Spinal cord (tissue), 9 donors: ENCODE measurements at regions not wholly inside any gene's neighbourhood (a gene's known extent, or its start where the extent isn't known, plus 50 kb on each side); places are given as distances from the start of the nearest gene placed in this dataset.

Experiments
- DNase-seq, 6 donors: peaks; one replicate each; pipeline versions ENCODE4 v3.0.0 to v3.0.0-alpha.2; 2013 to 2015; ENCODE audit warnings: low spot score in 6 of 6, low read depth in 4 of 6
- H3K27ac ChIP-seq: one replicate; pipeline ENCODE4 v1.5.1; 2013; ENCODE audit warnings: low read depth, low read length, control low read depth
- H3K27me3 ChIP-seq: one replicate; pipeline ENCODE4 v1.6.1; 2013; ENCODE audit warnings: low read length; ENCODE audit not compliant: control insufficient read depth, insufficient read depth
- H3K36me3 ChIP-seq: one replicate; pipeline ENCODE4 v1.6.1; 2013; ENCODE audit warnings: low read length; ENCODE audit not compliant: control insufficient read depth, insufficient read depth
- H3K4me1 ChIP-seq: one replicate; pipeline ENCODE4 v1.6.1; 2013; ENCODE audit warnings: low read length; ENCODE audit not compliant: control insufficient read depth, insufficient read depth
- H3K4me3 ChIP-seq: one replicate; pipeline ENCODE4 v1.5.1; 2013; ENCODE audit warnings: low read depth, low read length, control low read depth
- H3K9me3 ChIP-seq: one replicate; pipeline ENCODE4 v1.6.1; 2013; ENCODE audit warnings: low read length; ENCODE audit not compliant: control insufficient read depth, insufficient read depth
- WGBS: methylation state at CpG from one replicate; pipeline ENCODE4 v1.1.5; 2013; ENCODE audit warnings: missing lambda C conversion rate; ENCODE audit not compliant: insufficient coverage; 5-methylcytosine and 5-hydroxymethylcytosine counted together
- donor health status: healthy.

DNA sequence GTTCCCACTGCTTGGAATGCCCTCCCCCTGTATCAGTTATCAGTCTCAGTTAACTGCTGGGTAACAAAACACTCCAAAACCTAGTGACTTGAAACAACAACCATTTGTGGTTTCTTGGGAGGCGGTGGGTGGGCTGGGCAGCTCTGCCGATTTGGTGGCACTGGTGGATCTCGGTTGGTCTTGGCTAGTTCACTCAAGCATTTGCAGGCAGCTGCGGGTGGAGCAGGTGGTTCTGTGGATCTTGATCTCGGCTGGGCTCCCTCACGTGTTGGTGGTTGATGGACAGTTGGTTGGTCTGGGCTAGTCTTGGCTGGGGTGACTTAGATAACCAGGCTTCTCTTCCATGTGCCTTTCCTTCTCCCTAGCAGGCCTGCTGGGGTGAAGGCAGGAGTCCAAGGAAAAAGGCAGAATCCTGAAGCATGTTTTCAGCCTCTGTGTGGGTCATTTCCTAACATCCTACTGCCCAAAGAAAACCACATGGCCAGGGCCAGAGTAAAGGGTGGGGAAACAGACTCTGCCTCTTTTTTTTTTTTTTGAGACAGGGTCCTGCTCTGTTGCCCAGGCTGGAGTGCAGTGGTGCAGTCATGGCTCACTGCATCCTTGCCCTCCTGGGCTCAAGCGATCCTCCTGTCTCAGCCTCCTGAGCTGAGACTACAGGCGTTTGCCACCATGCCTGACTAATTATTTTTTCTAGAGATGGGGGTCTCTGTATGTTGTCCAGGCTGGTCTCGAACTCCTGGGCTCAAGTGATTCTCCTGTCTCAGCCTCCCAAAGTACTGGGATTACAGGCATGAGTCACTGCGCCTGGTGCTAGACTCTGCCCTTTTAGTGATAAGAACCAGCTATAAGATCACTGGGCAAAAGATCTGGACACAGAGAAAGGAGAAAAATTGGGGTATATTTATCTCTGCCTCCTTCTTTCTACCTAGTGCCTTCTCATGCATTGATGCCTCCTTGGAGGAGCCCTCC is 183.7 kb downstream of the RGS3 start:
- Histone ChIP-seq H3K36me3 (no peaks in the 10 kb centered on the region), H3K27me3 (peaks cover 18% of the 10 kb centered on the region), H3K27ac (no peak overlapping the region), H3K4me3 (no peak overlapping the region), H3K4me1 (peaks cover 26% of the 10 kb centered on the region), H3K9me3 (no peaks in the 10 kb centered on the region)
- no peak for DNase-seq
- 98% methylated on average over 9 of the region's 10 CpGs for WGBS

DNA sequence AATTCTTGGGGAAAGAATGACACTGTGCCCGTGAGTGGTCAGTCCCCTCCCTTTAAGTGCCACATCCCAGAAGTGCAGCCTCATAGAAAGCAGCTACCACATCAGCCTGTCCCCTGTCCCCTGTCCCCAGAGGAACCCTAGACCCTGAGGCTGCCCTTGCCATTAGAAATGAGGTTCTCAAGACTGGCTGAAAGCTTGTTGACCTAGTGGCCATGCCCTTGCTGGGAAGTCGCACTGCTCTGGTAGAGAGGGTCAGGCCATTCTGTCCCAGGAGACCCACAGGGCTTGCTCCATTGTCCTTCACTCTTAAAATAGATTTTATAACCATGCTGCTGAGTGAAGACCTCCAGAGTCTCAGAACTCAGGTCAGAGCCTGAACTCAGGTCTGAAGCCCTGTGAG is 184.5 kb downstream of the RGS3 start:
- WGBS = 100% methylated on average over 1 of the region's 2 CpGs
- H3K4me1 ChIP-seq = peaks cover 26% of the 10 kb centered on the region
- H3K27ac ChIP-seq = no peak overlapping the region
- no peak for DNase-seq
- H3K36me3 ChIP-seq = no peaks in the 10 kb centered on the region
- H3K4me3 ChIP-seq = no peak overlapping the region
- no peaks in the 10 kb centered on the region for H3K9me3 ChIP-seq
- H3K27me3 ChIP-seq = peaks cover 18% of the 10 kb centered on the region

DNA sequence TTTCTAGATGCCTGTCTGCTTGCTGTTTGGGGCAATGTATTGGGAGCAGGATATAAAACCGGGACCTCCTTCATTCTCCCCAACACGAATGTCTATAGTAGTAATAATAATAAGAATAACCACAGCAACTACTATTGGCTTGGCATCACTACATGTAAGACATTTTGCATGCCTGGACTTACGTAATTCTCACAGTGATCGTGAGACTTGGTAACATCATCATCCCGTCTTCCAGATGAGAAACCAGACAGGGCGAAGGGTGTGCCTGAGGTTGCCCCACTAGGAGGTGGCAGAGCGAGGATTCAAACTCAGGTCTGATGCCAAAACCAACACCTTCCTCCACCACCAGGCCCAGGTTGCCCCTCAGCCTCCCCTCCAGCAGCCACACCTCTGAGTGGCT is 185.1 kb downstream of the RGS3 start:
- H3K9me3 ChIP-seq = no peaks in the 10 kb centered on the region
- WGBS = 96% methylated on average over 4 of the region's 7 CpGs
- H3K27ac ChIP-seq = no peak overlapping the region
- DNase-seq = no peak
- H3K4me1 ChIP-seq = peaks cover 26% of the 10 kb centered on the region
- H3K36me3 ChIP-seq = no peaks in the 10 kb centered on the region
- no peak overlapping the region for H3K4me3 ChIP-seq
- H3K27me3 ChIP-seq = peaks cover 18% of the 10 kb centered on the region

DNA sequence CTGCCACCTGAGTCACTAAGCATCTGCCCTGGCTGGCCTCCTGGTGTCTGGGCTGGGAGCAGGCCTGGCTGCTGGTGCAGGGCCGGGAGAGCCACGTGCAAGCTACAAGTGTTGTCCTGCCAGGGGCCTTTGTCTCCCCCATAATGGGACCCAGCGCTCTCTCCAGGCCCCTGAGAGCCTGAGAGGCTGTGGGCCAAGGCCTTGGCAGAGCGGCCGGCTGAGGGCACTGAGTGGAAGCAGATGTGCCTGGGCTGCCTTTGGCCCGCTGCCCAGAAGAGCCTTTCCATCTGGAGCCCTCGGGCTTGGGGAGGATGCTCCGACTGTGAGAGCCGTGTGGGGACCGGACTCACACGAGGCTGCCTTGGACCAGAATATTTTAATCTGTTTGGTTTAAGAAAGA is 185.5 kb downstream of the RGS3 start:
- H3K27ac ChIP-seq = peak overlapping the region; percentile 13
- H3K4me3 ChIP-seq = no peak overlapping the region
- H3K4me1 ChIP-seq = peaks cover 26% of the 10 kb centered on the region
- DNase-seq = peak; percentile 24 to 94 (median 73)
- WGBS = 26% methylated on average over 9 of the region's 11 CpGs
- peaks cover 18% of the 10 kb centered on the region for H3K27me3 ChIP-seq
- no peaks in the 10 kb centered on the region for H3K9me3 ChIP-seq
- H3K36me3 ChIP-seq = no peaks in the 10 kb centered on the region

DNA sequence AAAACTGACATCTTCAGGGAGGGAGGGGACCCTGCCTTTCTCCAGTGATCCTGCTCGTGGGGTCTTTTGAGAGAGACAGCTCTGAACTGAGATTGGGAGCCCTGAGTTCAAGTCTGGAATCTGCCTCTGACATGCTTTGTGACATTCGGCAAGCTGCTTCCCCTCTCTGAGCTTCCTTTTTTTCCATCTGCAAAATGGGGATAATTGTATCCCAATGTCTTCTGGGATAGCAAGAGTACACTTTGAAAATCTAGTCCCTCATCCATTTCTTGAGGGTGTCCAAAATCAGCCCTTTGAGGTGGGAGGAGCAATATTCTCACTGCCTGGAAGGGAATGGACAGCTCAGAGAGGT is 186.3 kb downstream of the RGS3 start:
- peaks cover 18% of the 10 kb centered on the region for H3K27me3 ChIP-seq
- H3K27ac ChIP-seq = no peak overlapping the region
- H3K9me3 ChIP-seq = no peaks in the 10 kb centered on the region
- no peak overlapping the region for H3K4me3 ChIP-seq
- no peak for DNase-seq
- peaks cover 34% of the 10 kb centered on the region for H3K4me1 ChIP-seq
- WGBS = 40% methylated on average over 1 of the region's 2 CpGs
- no peaks in the 10 kb centered on the region for H3K36me3 ChIP-seq

DNA sequence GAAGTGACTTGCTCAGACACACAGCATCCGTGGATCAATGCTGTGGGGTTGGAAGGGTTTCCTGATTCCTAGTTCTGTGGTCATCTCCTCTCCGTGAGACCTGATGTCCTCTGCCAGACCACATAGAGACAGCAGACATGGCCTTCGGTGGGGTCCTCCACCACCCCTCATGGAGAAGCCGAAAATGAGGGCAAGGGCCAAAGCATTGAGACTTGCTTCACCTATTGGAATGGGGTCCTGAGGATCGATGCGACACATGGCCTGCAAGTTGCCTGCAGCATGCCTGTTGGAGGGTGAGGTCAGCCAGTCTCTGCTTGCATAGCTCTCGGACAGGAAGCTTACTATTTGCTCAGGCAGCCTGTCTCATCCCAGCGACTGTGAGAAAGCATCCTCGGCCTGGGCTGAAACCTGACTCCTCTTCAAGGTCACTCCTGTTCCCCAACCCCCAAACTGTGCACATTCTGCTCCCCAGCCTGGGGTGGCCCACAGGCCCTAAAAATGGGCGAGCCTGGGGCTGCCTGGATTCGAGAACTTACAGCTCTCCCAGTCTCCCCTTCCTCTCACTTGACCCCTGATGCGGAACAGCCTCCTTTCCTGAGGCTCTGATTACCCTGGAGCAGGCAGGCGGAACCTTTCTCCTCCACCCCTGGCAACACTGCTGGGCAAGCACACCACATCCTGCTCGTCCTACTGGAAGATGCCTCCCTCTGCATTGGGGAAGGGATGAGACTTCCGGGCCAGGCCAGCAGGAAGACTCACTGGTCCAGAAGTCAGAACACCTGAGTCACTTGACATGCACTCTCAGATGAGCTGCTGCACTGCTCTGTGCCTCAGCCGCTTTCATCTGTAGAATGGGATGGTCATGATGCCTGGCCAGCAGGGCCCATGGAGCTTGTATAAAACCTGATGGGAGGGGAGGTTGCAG is 186.9 kb downstream of the RGS3 start:
- H3K27ac ChIP-seq = no peak overlapping the region
- DNase-seq = no peak

DNA sequence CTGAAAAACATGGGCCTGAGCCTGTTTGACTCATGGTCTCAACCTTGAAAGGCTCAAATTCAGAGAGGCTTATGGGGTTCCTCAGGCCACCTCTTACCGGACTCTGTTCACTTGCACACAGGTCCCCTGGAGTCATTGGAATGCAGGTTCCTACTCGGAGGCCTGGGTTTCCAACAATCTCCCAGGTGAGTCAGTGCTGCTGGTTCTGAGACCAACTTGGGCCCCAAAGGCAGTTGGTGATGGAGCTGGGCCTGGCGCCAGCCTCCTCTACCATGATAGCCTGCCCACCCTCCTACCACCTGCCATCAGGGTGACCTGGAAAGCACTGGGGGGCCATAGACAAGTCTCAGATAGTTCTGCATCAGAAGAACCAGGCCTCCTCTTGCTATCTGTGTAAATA is 188.4 kb downstream of the RGS3 start:
- H3K9me3 ChIP-seq = no peaks in the 10 kb centered on the region
- WGBS = 94% methylated on average over 2 of the region's 3 CpGs
- peaks cover 1% of the 10 kb centered on the region for H3K27me3 ChIP-seq
- H3K4me3 ChIP-seq = no peak overlapping the region
- H3K4me1 ChIP-seq = peaks cover 40% of the 10 kb centered on the region
- no peaks in the 10 kb centered on the region for H3K36me3 ChIP-seq
- no peak overlapping the region for H3K27ac ChIP-seq
- DNase-seq = no peak

More for the DNA sequence above, 186.9 kb downstream of the RGS3 start:
- WGBS = 86% methylated on average over 16 of the region's 16 CpGs
- no peaks in the 10 kb centered on the region for H3K36me3 ChIP-seq
- no peak overlapping the region for H3K4me3 ChIP-seq
- no peaks in the 10 kb centered on the region for H3K9me3 ChIP-seq
- H3K27me3 ChIP-seq = peaks cover 11% of the 10 kb centered on the region
- peaks cover 40% of the 10 kb centered on the region for H3K4me1 ChIP-seq

DNA sequence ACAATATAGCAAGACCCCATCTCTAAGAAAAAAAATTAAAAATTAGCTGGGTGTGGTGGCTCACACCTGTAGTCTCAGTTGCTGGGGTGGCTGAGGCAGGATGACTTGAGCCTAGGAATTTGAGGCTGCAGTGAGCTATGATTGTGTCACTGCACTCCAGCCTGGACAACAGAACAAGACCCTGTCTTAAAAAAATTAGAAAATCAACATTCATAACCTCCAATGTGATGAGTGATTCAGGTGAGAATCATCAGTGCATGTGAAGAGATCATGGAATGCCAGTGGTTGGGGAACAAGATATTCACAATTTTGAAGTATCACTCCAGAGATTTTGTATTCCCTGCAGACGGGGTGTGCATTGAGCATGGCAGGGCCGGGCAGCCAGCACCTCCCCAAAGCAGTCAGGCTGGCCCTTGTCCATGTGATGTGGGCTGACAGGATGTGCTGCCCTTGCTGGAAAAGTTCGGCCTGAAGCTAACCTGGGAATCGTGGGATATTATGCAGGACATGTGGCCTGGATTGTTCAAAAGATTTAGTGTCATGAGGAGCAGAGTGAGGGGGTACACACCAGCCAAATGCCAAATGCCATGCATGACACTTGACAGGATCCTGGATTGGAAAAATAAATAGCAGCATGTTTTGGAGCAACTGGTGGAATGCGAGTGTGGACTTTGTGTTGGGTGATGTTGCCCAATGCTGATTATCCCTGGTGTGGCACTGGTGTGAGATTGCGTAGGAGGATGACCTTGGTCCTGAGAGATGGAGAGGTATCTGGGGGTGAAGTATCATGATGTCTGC is 189.0 kb downstream of the RGS3 start:
- Histone ChIP-seq H3K9me3 (no peaks in the 10 kb centered on the region), H3K4me1 (peaks cover 46% of the 10 kb centered on the region), H3K27me3 (peaks cover 3% of the 10 kb centered on the region), H3K36me3 (no peaks in the 10 kb centered on the region), H3K27ac (no peak overlapping the region), H3K4me3 (no peak overlapping the region)
- no peak for DNase-seq
- 93% methylated on average over 6 of the region's 6 CpGs for WGBS
